CD1c-positive myeloid dendritic cell (primary cell): ENCODE measurements at regions not wholly inside any gene's neighbourhood (a gene's known extent, or its start where the extent isn't known, plus 50 kb on each side); places are given as distances from the start of the nearest gene placed in this dataset.
"Not testable (repeated sequence)": the region's sequence is repeated elsewhere in the genome, so short reads cannot be mapped to it uniquely, and the experiment has no call there.

ENCODE experiments used
- DNase-seq: peaks from one replicate; pipeline ENCODE4 v3.0.0-alpha.2; 2016; ENCODE audit errors: extremely low spot score

DNA sequence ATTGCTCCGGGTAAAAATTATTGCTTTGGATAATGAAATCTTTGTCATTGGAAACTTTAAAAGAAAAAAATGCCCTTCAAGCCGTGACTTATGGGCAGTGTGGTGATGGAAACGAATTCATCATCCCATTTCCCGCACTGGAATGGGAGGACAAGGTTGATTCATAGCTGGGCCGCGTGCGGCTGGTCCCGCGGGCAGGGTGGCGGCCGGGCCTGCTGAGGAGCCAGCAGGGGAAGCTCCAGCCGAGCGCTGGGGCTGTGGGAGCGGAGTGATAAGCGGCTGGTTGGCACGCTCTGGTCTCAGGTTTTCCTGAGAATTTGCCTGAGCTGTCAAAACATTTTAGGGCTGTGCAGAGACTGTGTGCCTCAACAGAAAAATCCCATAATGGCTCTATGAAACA is 351.7 kb downstream of the CDC5L start:
- DNase-seq, result no peak

DNA sequence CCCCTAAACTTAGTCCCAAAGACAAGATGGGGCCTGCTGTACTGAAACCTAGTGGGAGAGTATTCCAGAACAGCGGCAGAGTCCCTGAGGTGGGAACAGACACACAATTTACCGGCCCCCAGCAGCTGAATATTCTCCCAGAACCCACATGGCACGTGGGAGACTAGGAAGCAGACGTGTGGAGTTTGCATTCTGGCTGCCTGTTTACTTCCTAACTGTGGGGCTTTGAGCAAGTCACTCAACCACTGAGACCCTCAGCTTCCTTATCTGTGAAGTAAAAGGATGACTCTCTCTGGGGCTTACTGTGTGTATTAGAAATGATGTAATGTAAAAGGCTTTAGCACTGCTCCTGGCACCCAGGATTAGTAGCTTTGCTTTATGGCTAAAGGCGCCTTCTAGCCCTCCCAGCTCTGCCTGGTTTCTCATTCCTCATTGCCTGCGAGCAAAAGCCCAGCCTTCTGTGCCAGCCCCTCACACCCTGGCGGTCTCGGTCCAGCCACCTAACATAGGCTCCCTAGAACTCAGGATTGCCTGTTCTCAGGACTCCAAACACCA is 353.1 kb downstream of the CDC5L start:
- no peak for DNase-seq

DNA sequence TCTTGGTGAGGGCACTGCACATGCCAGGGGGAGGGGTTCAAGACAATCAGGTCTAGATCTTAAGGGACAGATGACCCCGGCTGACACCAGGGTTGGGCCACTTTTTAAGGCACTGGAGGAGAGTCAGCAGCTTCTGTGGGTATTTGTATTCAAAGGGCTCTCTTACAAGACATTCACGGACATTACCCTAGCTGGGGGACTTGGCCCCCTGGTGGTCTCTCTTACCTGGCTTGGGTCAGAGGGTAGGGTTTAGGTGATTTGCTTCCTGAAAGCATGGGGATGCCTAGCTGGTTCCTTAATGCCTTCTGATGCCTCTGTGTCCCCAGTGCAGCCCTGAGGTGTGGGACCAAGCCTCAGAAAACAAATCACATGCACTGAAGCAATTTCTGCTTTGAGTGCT is 354.7 kb downstream of the CDC5L start:
- DNase-seq, result no peak

DNA sequence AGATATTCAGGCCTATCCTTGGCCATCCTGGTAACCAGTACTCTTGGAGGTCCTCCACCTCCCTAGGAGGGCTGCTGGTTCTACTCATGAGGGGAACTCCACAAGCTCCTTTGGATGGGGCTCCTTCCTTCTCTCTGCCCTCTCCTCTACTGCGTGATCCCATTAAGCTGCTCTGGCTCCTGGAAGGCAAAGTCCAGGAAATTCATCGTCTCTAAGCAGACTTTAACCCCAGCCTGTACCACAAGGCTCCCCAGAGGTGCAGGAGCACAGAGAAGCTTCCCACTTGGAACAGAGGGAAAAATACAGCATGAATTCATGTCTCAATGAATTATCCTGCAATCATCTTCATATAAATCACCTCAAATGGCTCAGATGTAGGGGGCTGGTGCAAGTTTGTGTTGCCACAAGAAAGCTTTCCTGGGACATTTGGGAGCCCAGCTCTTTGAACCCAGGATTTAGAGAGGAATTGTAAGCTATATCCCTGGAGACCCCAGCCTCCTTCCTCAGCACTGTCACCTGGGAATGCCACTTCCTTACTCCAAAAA is 355.4 kb downstream of the CDC5L start:
- DNase-seq, result no peak

DNA sequence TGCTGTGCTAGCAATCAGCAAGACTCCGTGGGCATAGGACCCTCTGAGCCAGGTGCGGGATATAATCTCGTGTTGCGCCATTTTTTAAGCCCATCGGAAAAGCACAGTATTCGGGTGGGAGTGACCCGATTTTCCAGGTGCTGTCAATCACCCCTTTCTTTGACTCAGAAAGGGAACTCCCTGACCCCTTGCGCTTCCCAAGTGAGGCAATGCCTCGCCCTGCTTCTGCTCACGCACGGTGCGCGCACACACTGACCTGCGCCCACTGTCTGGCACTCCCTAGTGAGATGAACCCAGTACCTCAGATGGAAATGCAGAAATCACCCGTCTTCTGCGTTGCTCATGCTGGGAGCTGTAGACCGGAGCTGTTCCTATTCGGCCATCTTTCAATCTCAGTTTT is 372.6 kb downstream of the CDC5L start:
- DNase-seq, result not testable (repeated sequence)

DNA sequence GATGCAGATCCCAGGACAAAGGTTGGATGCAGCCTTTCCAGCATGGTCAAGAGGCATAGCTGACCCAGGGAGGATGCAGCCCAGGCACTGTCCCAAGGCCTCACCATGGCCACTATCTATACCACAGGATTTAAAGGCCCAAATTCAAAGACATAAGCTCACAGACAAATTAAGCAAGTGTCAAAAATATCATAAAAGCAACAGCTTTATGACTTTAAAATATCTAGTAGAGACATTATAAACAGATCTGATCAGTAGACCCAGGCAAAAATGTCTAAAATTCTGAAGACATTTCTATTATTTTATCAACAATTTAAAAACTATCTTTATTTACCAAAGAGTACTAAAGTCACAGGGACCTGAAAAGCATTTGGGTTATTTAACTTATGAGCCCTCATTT is 373.5 kb downstream of the CDC5L start:
- DNase-seq, result no peak

DNA sequence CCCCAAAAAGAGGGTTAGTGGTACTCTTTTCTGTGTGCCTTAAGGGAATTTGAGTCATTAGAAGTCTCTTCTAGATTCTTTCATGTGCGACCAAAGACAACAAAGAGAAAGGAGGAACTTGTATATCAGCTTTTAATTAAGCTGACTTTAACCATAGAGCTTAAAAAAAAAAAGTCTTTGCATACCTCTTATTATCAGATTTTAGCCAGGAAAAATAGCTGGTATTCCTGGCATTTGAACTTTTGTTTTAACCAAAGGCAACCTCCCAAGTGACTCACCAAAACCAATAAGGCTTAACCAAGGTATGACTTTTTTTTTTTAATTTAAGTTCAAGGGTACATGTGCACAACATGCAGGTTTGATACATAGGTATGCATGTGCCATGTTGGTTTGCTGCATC is 375.0 kb downstream of the CDC5L start:
- DNase-seq, result no peak

DNA sequence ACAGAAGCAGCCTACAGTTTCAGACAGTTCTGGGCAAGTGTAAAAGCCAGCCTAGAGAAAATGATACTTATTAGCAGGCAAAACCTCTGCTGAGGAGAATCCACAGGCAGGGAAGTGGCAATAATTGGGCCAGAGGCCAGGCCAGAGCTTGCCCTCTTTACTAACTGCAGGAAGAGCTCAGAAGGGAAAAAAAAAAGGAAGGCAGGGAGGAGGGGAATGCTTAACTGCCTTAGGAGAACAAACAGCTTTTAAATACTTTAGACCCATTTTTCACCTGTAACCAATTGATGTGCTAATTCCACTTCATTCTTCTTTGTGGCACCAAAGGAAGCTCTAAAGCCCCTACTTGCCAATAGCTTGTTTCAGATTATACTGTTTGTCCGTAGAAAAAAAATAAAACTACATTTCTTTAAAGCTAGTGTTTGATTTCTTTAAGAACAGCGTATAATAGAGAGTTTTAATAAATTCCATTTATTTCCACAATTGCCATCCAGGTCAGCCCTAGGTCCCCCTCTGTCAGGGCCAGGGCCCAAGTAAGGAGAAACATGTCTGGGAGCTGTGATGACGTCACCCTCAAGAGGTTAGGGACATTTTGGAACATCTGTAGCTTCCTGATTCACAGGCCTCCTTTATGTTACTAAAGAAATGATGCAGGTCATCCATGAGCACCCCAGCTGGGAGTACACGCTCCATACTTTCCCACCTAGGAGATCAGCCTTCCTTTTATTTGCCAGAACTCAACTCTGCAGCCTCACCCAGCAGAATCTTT is 384.3 kb downstream of the CDC5L start:
- DNase-seq, result no peak

DNA sequence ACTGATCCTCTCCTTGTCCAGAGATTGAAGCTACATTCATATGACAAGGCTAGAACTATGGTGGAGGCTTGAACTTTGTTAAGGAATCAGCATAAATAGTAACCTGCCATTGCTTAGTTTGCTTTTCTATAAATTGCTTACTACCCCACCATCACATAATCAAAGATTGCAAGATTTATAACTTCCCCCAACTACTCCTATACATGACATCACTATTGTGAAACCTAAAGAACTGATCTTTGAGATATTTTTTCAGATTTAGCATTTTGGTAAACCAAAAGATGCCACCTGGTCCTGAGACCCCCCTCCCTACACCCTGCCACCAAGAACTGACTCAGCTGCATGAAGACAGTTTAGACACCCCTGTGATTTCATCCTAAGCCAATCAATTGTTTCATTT is 385.3 kb downstream of the CDC5L start:
- DNase-seq, result no peak

DNA sequence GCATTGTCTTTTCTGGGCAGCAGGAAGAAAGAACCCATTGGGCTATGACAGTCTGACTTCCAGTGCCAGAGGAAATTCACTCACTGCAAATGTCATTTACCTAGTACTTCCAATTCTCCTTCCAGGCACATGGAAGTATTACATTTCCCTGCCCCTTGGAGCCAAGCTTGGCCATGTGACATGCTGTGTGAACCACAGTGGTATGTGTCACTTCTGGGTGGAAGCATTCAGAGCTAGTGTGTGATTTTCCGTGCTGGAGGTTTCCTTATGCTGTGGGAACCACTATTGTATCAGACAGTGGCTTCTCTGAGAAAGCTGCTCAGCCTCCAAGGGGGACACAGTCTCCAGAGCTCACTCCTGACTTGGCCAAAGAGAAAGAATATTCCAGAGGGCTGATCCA is 387.6 kb downstream of the CDC5L start:
- no peak for DNase-seq

DNA sequence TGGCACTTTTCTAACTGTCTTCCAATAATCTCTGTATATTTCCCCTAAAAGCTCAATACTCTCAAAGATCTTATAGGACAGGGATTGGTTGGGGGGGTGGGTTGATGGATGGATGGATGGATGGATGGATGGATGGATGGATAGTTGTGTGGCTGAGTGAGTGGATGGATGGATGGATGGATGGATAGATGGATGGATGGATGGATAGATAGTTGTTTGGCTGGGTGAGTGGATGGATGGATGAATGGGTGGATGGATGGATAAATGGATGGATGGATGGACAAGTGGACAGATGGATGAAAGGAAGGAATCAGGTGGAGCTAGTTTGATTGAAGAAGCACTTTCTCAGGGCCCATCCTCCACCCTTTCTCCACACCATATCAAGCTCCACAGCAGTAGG is 388.8 kb downstream of the CDC5L start:
- DNase-seq, result no peak

DNA sequence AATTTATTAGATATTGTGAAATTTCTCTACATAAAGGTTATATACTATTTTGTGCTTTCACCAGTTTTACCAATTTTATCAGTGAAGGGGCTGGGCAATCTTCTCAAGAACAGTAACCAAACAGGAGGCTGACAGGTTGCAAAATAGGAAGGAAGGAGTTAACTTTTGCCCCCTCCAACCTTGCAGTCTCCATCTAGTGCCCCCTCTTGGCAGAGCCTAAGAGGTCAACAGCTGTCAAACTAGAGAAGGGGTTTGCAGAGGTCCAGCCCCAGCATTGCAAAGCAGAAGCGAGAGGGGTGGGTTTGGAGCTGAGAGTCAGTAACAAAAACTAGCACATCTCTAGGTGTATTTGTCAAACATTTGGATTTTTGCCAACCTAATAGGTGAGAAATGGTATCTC is 391.0 kb downstream of the CDC5L start:
- no peak for DNase-seq
